H1 (cell line): ENCODE measurements at regions not wholly inside any gene's neighbourhood (a gene's known extent, or its start where the extent isn't known, plus 50 kb on each side); places are given as distances from the start of the nearest gene placed in this dataset.

Experiments
- MAFK ChIP-seq: IDR thresholded peaks from 2 replicates; pipeline ENCODE4 v1.6.1; 2012; ENCODE audit warnings: low read depth, mild to moderate bottlenecking, improper control_type of control experiment, low read length
- TBP ChIP-seq: IDR thresholded peaks from 2 replicates; pipeline ENCODE4 v1.6.1; 2011; ENCODE audit warnings: low read depth, low read length, improper control_type of control experiment

- TF ChIP-seq TBP, result no peak
- TF ChIP-seq MAFK, result no peak
These were observed 80.4 kb upstream of the RAP1B start (continued) for GRCh38 chr12:68530299-68530698.
